T-helper 2 cell treated with Interferon-gamma antibody and Interleukin-4, amounts not matched to agents 5 μg/mL and 100 μg/mL, for 36 hours (primary cell): ENCODE measurements at regions not wholly inside any gene's neighbourhood (a gene's known extent, or its start where the extent isn't known, plus 50 kb on each side); places are given as distances from the start of the nearest gene placed in this dataset.
"Not testable (repeated sequence)": the region's sequence is repeated elsewhere in the genome, so short reads cannot be mapped to it uniquely, and the experiment has no call there.

Experiments
- DNase-seq: peaks from one replicate; pipeline ENCODE4 v3.0.0; 2021; ENCODE audit warnings: low spot score
- H3K27ac Mint-ChIP-seq: one replicate; pipeline ENCODE4 v1.8.0; 2021; ENCODE audit warnings: mild to moderate bottlenecking, mixed read lengths
- H3K27me3 Mint-ChIP-seq: one replicate; pipeline ENCODE4 v1.8.0; 2021; ENCODE audit warnings: low read depth, mixed read lengths
- H3K36me3 Mint-ChIP-seq: one replicate; pipeline ENCODE4 v1.8.0; 2021; ENCODE audit warnings: low read depth, mixed read lengths
- H3K4me1 Mint-ChIP-seq: one replicate; pipeline ENCODE4 v1.8.0; 2021; ENCODE audit warnings: low read depth, mixed read lengths
- H3K4me3 Mint-ChIP-seq: one replicate; pipeline ENCODE4 v1.8.0; 2022; ENCODE audit warnings: mild to moderate bottlenecking, moderate library complexity, mixed read lengths
- H3K9me3 Mint-ChIP-seq: one replicate; pipeline ENCODE4 v1.8.0; 2021; ENCODE audit warnings: mixed read lengths

- Mint-ChIP-seq H3K27me3 (no peaks in the 10 kb centered on the region), H3K9me3 (no peaks in the 10 kb centered on the region), H3K4me3 (no peak overlapping the region), H3K4me1 (no peaks in the 10 kb centered on the region), H3K36me3 (no peaks in the 10 kb centered on the region), H3K27ac (no peak overlapping the region)
- no peak for DNase-seq
These were observed 138.4 kb upstream of the TENT5A start for GRCh38 chr6:81890846-81891245.

GRCh38 chr6:81889377-81890053 lies 137.0 kb upstream of the TENT5A start:
- Mint-ChIP-seq H3K4me3 (no peak overlapping the region), H3K36me3 (no peaks in the 10 kb centered on the region), H3K4me1 (no peaks in the 10 kb centered on the region), H3K27me3 (no peaks in the 10 kb centered on the region), H3K9me3 (no peaks in the 10 kb centered on the region), H3K27ac (no peak overlapping the region)
- no peak for DNase-seq

- H3K4me3 Mint-ChIP-seq, H3K9me3 Mint-ChIP-seq, H3K27ac Mint-ChIP-seq, H3K4me1 Mint-ChIP-seq, H3K27me3 Mint-ChIP-seq, DNase-seq, H3K36me3 Mint-ChIP-seq: not testable (repeated sequence)
These were observed 134.4 kb upstream of the TENT5A start for GRCh38 chr6:81886909-81887308.

- Mint-ChIP-seq H3K4me1 (no peaks in the 10 kb centered on the region), H3K27me3 (no peaks in the 10 kb centered on the region), H3K36me3 (no peaks in the 10 kb centered on the region), H3K27ac (no peak overlapping the region), H3K4me3 (no peak overlapping the region), H3K9me3 (no peaks in the 10 kb centered on the region)
- no peak for DNase-seq
These were observed 133.7 kb upstream of the TENT5A start for GRCh38 chr6:81886157-81886556.

GRCh38 chr6:81881660-81882059 lies 129.2 kb upstream of the TENT5A start:
- DNase-seq: no peak
- H3K9me3 Mint-ChIP-seq: no peaks in the 10 kb centered on the region
- no peaks in the 10 kb centered on the region for H3K27me3 Mint-ChIP-seq
- H3K36me3 Mint-ChIP-seq: no peaks in the 10 kb centered on the region
- no peak overlapping the region for H3K4me3 Mint-ChIP-seq
- no peak overlapping the region for H3K27ac Mint-ChIP-seq
- no peaks in the 10 kb centered on the region for H3K4me1 Mint-ChIP-seq

- H3K27me3 Mint-ChIP-seq: no peaks in the 10 kb centered on the region
- H3K27ac Mint-ChIP-seq: no peak overlapping the region
- no peaks in the 10 kb centered on the region for H3K4me1 Mint-ChIP-seq
- no peak overlapping the region for H3K4me3 Mint-ChIP-seq
- no peak for DNase-seq
- peaks cover 3% of the 10 kb centered on the region for H3K9me3 Mint-ChIP-seq
- no peaks in the 10 kb centered on the region for H3K36me3 Mint-ChIP-seq
These were observed 126.0 kb upstream of the TENT5A start for GRCh38 chr6:81878479-81878878.

- no peak for DNase-seq
These were observed 124.5 kb upstream of the TENT5A start for GRCh38 chr6:81876971-81877370.

GRCh38 chr6:81875782-81876293 lies 123.4 kb upstream of the TENT5A start:
- no peaks in the 10 kb centered on the region for H3K4me1 Mint-ChIP-seq
- DNase-seq: no peak
- no peak overlapping the region for H3K27ac Mint-ChIP-seq
- H3K9me3 Mint-ChIP-seq: peaks cover 4% of the 10 kb centered on the region
- no peak overlapping the region for H3K4me3 Mint-ChIP-seq
- no peaks in the 10 kb centered on the region for H3K36me3 Mint-ChIP-seq
- peaks cover 2% of the 10 kb centered on the region for H3K27me3 Mint-ChIP-seq

More at GRCh38 chr6:81876971-81877370, 124.5 kb upstream of the TENT5A start:
- Mint-ChIP-seq H3K27ac (no peak overlapping the region), H3K4me3 (no peak overlapping the region), H3K9me3 (peaks cover 4% of the 10 kb centered on the region), H3K36me3 (no peaks in the 10 kb centered on the region), H3K27me3 (no peaks in the 10 kb centered on the region), H3K4me1 (no peaks in the 10 kb centered on the region)

GRCh38 chr6:81869749-81870508 lies 117.4 kb upstream of the TENT5A start:
- not testable (repeated sequence) for H3K36me3 Mint-ChIP-seq, DNase-seq, H3K9me3 Mint-ChIP-seq, H3K4me3 Mint-ChIP-seq, H3K4me1 Mint-ChIP-seq, H3K27me3 Mint-ChIP-seq, H3K27ac Mint-ChIP-seq

- no peak for DNase-seq
- Mint-ChIP-seq H3K27ac (no peak overlapping the region), H3K9me3 (no peaks in the 10 kb centered on the region), H3K36me3 (no peaks in the 10 kb centered on the region), H3K4me3 (no peak overlapping the region), H3K4me1 (no peaks in the 10 kb centered on the region), H3K27me3 (peaks cover 6% of the 10 kb centered on the region)
These were observed 113.2 kb upstream of the TENT5A start for GRCh38 chr6:81865712-81866111.

GRCh38 chr6:81864124-81864523 lies 111.6 kb upstream of the TENT5A start:
- Mint-ChIP-seq H3K4me3 (no peak overlapping the region), H3K4me1 (no peaks in the 10 kb centered on the region), H3K9me3 (no peaks in the 10 kb centered on the region), H3K27me3 (peaks cover 6% of the 10 kb centered on the region), H3K27ac (no peak overlapping the region), H3K36me3 (no peaks in the 10 kb centered on the region)
- DNase-seq: no peak

GRCh38 chr6:81863123-81863522 lies 110.6 kb upstream of the TENT5A start:
- Mint-ChIP-seq H3K27me3 (peaks cover 6% of the 10 kb centered on the region), H3K9me3 (no peaks in the 10 kb centered on the region), H3K27ac (no peak overlapping the region), H3K4me3 (no peak overlapping the region), H3K36me3 (no peaks in the 10 kb centered on the region), H3K4me1 (no peaks in the 10 kb centered on the region)
- DNase-seq: no peak

- no peak for DNase-seq
- Mint-ChIP-seq H3K36me3 (no peaks in the 10 kb centered on the region), H3K4me1 (no peaks in the 10 kb centered on the region), H3K9me3 (no peaks in the 10 kb centered on the region), H3K27ac (no peak overlapping the region), H3K27me3 (peaks cover 6% of the 10 kb centered on the region), H3K4me3 (no peak overlapping the region)
These were observed 108.8 kb upstream of the TENT5A start for GRCh38 chr6:81861281-81861680.

GRCh38 chr6:81859884-81860283 lies 107.4 kb upstream of the TENT5A start:
- H3K9me3 Mint-ChIP-seq: no peaks in the 10 kb centered on the region
- no peaks in the 10 kb centered on the region for H3K36me3 Mint-ChIP-seq
- DNase-seq: no peak
- no peak overlapping the region for H3K27ac Mint-ChIP-seq
- H3K4me1 Mint-ChIP-seq: no peaks in the 10 kb centered on the region
- H3K4me3 Mint-ChIP-seq: no peak overlapping the region
- H3K27me3 Mint-ChIP-seq: peaks cover 4% of the 10 kb centered on the region
